ENCODE measurements at regions not wholly inside any gene's neighbourhood (a gene's known extent, or its start where the extent isn't known, plus 50 kb on each side); places are given as distances from the start of the nearest gene placed in this dataset.

DNA sequence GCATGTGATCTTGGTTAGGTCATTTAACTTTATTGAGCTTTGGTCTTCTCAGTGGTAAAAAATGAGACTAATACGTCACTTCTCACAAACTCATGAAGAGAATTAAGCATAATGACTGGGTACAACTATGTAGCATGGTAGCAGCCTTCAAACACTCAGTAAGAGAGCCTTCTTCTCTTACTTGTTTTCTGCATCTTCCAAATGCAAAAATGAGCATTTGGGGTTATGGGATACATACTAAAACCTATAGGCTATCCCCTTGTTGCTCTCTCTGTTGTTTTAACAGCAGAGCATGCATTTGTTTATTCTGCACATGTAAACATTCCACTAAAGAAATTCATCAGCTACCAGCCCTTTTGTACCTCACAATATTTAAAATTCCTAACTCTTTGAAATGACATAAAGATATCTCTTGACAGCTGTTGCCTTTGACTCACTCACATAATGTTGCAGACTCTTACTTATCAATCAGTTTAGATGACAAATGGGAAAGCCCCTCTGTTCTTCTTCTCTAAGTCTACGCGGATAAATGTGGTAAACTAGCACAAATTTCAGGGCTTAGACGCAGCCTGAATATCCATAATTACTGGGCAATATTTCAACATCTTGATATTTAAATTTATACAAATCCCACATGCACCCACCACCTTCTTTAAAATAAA, 327.3 kb upstream of the SATB1 start:
- TF ChIP-seq, protein P1, sequence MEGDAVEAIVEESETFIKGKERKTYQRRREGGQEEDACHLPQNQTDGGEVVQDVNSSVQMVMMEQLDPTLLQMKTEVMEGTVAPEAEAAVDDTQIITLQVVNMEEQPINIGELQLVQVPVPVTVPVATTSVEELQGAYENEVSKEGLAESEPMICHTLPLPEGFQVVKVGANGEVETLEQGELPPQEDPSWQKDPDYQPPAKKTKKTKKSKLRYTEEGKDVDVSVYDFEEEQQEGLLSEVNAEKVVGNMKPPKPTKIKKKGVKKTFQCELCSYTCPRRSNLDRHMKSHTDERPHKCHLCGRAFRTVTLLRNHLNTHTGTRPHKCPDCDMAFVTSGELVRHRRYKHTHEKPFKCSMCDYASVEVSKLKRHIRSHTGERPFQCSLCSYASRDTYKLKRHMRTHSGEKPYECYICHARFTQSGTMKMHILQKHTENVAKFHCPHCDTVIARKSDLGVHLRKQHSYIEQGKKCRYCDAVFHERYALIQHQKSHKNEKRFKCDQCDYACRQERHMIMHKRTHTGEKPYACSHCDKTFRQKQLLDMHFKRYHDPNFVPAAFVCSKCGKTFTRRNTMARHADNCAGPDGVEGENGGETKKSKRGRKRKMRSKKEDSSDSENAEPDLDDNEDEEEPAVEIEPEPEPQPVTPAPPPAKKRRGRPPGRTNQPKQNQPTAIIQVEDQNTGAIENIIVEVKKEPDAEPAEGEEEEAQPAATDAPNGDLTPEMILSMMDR (optimal IDR thresholded peaks at IDR 0.05 in 1 of 3, IDR thresholded peaks at IDR 0.05 in 1 of 3, conservative IDR thresholded peaks at IDR 0.05 in 1 of 3; ENCODE audit: extremely low read depth in 1 of 3, insufficient read depth in 2 of 3, low read length in 3 of 3) = no peak
- no peak for TF ChIP-seq EZH2 (IDR thresholded peaks at IDR 0.05; ENCODE audit: low read length)

Measured in keratinocyte (primary cell).